ENCODE measurements at regions not wholly inside any gene's neighbourhood (a gene's known extent, or its start where the extent isn't known, plus 50 kb on each side); places are given as distances from the start of the nearest gene placed in this dataset.

DNA sequence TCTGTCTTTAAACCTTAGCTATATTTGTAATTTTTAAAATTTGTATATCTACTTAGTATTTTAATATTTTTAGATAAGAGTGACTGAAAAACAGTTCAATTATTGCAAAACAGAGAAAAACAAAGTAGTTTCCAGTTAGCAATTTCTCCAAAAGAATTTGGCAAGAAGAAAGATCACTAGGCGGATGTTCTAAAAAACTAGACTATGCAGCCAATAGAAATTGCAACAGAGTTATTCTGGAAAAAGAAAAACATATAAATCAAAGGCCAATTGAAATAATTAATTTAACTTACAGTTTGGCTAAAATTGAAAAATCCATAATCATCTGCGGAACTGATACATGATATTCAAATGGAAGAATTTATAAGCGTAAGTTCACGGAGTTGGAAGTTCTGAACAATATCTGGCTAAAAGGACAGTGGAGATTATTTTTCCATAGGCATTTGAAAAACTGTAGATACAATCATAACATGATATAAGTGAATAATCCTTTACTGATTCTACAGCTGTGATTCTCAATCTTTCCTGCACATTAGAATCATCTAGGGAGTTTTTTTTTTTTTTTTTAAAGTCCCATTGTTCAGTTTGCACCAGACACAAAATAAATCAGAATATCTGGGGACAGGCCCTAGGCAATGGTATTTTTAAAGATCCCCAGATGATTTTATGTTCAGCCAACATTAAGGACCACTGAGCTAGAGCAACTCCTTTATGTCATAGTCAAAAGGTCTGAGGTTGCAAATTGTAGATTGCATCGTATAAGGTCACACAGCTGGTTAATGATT, 605.1 kb upstream of the DAB2 start:
- Histone ChIP-seq H4K20me1 (ENCODE audit: insufficient read depth, low read length) (no peaks in the 10 kb centered on the region), H3F3A (ENCODE audit: insufficient read depth, low read length) (no peaks in the 10 kb centered on the region), H3K79me2 (ENCODE audit: insufficient read depth, low read length) (no peaks in the 10 kb centered on the region), H3K36me3 (ENCODE audit: insufficient read depth, low read length) (no peaks in the 10 kb centered on the region), H3K27me3 (ENCODE audit: insufficient read depth, low read length) (no peaks in the 10 kb centered on the region), H3K9me2 (ENCODE audit: low read depth, low read length) (no peaks in the 10 kb centered on the region), H3K4me3 (ENCODE audit: low read depth, low read length, poor library complexity, severe bottlenecking) (no peak overlapping the region), H3K4me2 (ENCODE audit: low read length) (no peak overlapping the region), H3K4me1 (ENCODE audit: insufficient read depth, low read length, severe bottlenecking) (peaks cover 14% of the 10 kb centered on the region), H2AFZ (ENCODE audit: low read length) (no peak overlapping the region), H3K9me3 (ENCODE audit: low read length) (no peaks in the 10 kb centered on the region; the same call in 1 of the 2 replicates), H3K9ac (ENCODE audit: low read length) (no peak overlapping the region), H3K27ac (ENCODE audit: low read depth, low read length, poor library complexity, severe bottlenecking) (no peak overlapping the region)
- no peak for TF ChIP-seq EZH2 (IDR thresholded peaks at IDR 0.05; ENCODE audit: borderline replicate concordance, low read length)
- TF ChIP-seq, protein P1, sequence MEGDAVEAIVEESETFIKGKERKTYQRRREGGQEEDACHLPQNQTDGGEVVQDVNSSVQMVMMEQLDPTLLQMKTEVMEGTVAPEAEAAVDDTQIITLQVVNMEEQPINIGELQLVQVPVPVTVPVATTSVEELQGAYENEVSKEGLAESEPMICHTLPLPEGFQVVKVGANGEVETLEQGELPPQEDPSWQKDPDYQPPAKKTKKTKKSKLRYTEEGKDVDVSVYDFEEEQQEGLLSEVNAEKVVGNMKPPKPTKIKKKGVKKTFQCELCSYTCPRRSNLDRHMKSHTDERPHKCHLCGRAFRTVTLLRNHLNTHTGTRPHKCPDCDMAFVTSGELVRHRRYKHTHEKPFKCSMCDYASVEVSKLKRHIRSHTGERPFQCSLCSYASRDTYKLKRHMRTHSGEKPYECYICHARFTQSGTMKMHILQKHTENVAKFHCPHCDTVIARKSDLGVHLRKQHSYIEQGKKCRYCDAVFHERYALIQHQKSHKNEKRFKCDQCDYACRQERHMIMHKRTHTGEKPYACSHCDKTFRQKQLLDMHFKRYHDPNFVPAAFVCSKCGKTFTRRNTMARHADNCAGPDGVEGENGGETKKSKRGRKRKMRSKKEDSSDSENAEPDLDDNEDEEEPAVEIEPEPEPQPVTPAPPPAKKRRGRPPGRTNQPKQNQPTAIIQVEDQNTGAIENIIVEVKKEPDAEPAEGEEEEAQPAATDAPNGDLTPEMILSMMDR (IDR thresholded peaks at IDR 0.05; ENCODE audit: low read length), result no peak

DNA sequence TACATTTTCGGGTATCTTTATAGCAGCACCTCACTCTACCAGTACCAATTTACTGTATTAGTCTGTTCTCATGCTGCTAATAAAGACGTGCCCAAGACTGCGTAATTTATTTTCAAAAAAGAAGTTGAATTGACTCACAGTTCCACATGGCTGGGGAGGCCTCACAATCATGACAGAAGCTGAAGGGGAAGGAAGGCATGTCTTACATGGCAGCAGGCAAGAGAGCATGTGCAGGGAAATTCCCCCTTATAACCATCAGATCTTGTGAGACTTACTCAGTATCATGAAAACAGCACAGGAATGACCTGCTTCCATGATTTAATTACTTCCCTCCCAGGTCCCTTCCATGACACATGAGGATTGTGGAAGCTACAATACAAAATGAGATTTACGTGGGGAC, 602.6 kb upstream of the DAB2 start:
- Histone ChIP-seq H3K36me3 (ENCODE audit: insufficient read depth, low read length) (no peaks in the 10 kb centered on the region), H3K27me3 (ENCODE audit: insufficient read depth, low read length) (no peaks in the 10 kb centered on the region), H4K20me1 (ENCODE audit: insufficient read depth, low read length) (no peaks in the 10 kb centered on the region), H3K9me3 (ENCODE audit: low read length) (peaks cover 2% of the 10 kb centered on the region; the same call in 1 of the 2 replicates), H3K4me3 (ENCODE audit: low read depth, low read length, poor library complexity, severe bottlenecking) (no peak overlapping the region), H3F3A (ENCODE audit: insufficient read depth, low read length) (no peaks in the 10 kb centered on the region), H3K4me2 (ENCODE audit: low read length) (no peak overlapping the region), H2AFZ (ENCODE audit: low read length) (no peak overlapping the region), H3K27ac (ENCODE audit: low read depth, low read length, poor library complexity, severe bottlenecking) (no peak overlapping the region), H3K9ac (ENCODE audit: low read length) (no peak overlapping the region), H3K4me1 (ENCODE audit: insufficient read depth, low read length, severe bottlenecking) (no peaks in the 10 kb centered on the region), H3K79me2 (ENCODE audit: insufficient read depth, low read length) (no peaks in the 10 kb centered on the region), H3K9me2 (ENCODE audit: low read depth, low read length) (no peaks in the 10 kb centered on the region)
- TF ChIP-seq, protein P1 (IDR thresholded peaks at IDR 0.05; ENCODE audit: low read length), result no peak
- no peak for TF ChIP-seq EZH2 (IDR thresholded peaks at IDR 0.05; ENCODE audit: borderline replicate concordance, low read length)

DNA sequence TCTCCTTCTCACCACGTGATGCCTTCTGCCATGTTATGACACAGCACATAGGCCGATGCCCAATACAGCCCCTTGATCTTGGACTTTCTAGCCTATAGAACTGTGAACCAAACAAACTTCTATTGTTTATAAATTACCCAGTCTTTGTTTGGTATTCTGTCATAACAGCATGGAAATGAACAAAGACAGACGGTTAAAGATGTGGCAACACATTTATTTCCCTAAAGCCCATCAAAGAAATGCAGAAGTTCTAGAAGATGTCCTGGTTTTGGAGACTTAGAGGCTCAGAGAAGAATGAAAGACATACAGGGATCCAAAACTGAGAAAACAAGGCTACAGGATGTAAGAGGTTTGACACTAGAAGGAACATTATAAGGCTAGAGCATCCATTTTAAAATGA, 600.8 kb upstream of the DAB2 start:
- no peak overlapping the region for H3K27ac ChIP-seq (ENCODE audit: low read depth, low read length, poor library complexity, severe bottlenecking)
- no peaks in the 10 kb centered on the region for H3K9me2 ChIP-seq (ENCODE audit: low read depth, low read length)
- no peak overlapping the region for H2AFZ ChIP-seq (ENCODE audit: low read length)
- H4K20me1 ChIP-seq (ENCODE audit: insufficient read depth, low read length), result no peaks in the 10 kb centered on the region
- H3K9me3 ChIP-seq (ENCODE audit: low read length), result peaks cover 7% of the 10 kb centered on the region; the same call in 1 of the 2 replicates
- no peaks in the 10 kb centered on the region for H3K4me1 ChIP-seq (ENCODE audit: insufficient read depth, low read length, severe bottlenecking)
- no peaks in the 10 kb centered on the region for H3K79me2 ChIP-seq (ENCODE audit: insufficient read depth, low read length)
- no peaks in the 10 kb centered on the region for H3K27me3 ChIP-seq (ENCODE audit: insufficient read depth, low read length)
- TF ChIP-seq, protein P1 (IDR thresholded peaks at IDR 0.05; ENCODE audit: low read length), result no peak
- no peak for TF ChIP-seq EZH2 (IDR thresholded peaks at IDR 0.05; ENCODE audit: borderline replicate concordance, low read length)
- no peak overlapping the region for H3K9ac ChIP-seq (ENCODE audit: low read length)
- H3K4me2 ChIP-seq (ENCODE audit: low read length), result no peak overlapping the region
- H3K36me3 ChIP-seq (ENCODE audit: insufficient read depth, low read length), result no peaks in the 10 kb centered on the region
- no peak overlapping the region for H3K4me3 ChIP-seq (ENCODE audit: low read depth, low read length, poor library complexity, severe bottlenecking)
- H3F3A ChIP-seq (ENCODE audit: insufficient read depth, low read length), result no peaks in the 10 kb centered on the region
